SKM-1 treated with dmso at 0.1 percent for 144 hours (cell line): ENCODE measurements at regions not wholly inside any gene's neighbourhood (a gene's known extent, or its start where the extent isn't known, plus 50 kb on each side); places are given as distances from the start of the nearest gene placed in this dataset.

Experiments used
- DNase-seq: peaks from one replicate; lab custom pipeline; 2025; ENCODE audit not compliant: unreplicated experiment; lab: John Stamatoyannopoulos, UW

- DNase-seq: no peak
Measured at GRCh38 chr4:107253090-107253489, 217.0 kb upstream of the DKK2 start.

- DNase-seq: no peak
Measured at GRCh38 chr4:107252571-107252970, 216.5 kb upstream of the DKK2 start.

GRCh38 chr4:107248571-107248970 lies 212.5 kb upstream of the DKK2 start:
- DNase-seq: no peak

- no peak for DNase-seq
Measured at GRCh38 chr4:107247738-107248137, 211.6 kb upstream of the DKK2 start.

GRCh38 chr4:107246761-107247160 lies 210.6 kb upstream of the DKK2 start:
- DNase-seq: no peak

- DNase-seq: no peak
Measured at GRCh38 chr4:107243141-107243781, 207.1 kb upstream of the DKK2 start.

GRCh38 chr4:107220976-107221375 lies 184.9 kb upstream of the DKK2 start:
- DNase-seq: no peak

- DNase-seq: no peak
Measured at GRCh38 chr4:107219681-107220080, 183.6 kb upstream of the DKK2 start.

GRCh38 chr4:107216379-107216778 lies 180.3 kb upstream of the DKK2 start:
- DNase-seq: no peak

GRCh38 chr4:107215222-107215621 lies 179.1 kb upstream of the DKK2 start:
- no peak for DNase-seq

- DNase-seq: no peak
Measured at GRCh38 chr4:107213880-107214279, 177.8 kb upstream of the DKK2 start.

GRCh38 chr4:107213410-107213809 lies 177.3 kb upstream of the DKK2 start:
- DNase-seq: no peak

- no peak for DNase-seq
Measured at GRCh38 chr4:107212565-107212964, 176.5 kb upstream of the DKK2 start.

- DNase-seq: no peak
Measured at GRCh38 chr4:107210450-107211239, 174.5 kb upstream of the DKK2 start.

GRCh38 chr4:107203733-107204132 lies 167.6 kb upstream of the DKK2 start:
- DNase-seq: no peak

- no peak for DNase-seq
Measured at GRCh38 chr4:107202744-107203143, 166.6 kb upstream of the DKK2 start.

- no peak for DNase-seq
Measured at GRCh38 chr4:107197121-107197520, 161.0 kb upstream of the DKK2 start.

- no peak for DNase-seq
Measured at GRCh38 chr4:107196312-107196711, 160.2 kb upstream of the DKK2 start.

GRCh38 chr4:107194005-107194404 lies 157.9 kb upstream of the DKK2 start:
- no peak for DNase-seq

- no peak for DNase-seq
Measured at GRCh38 chr4:107192601-107193000, 156.5 kb upstream of the DKK2 start.

GRCh38 chr4:107187091-107187490 lies 151.0 kb upstream of the DKK2 start:
- DNase-seq: no peak

GRCh38 chr4:107183155-107183774 lies 147.2 kb upstream of the DKK2 start:
- DNase-seq: peak; percentile 30
